Panc1 (cell line): ENCODE measurements at regions not wholly inside any gene's neighbourhood (a gene's known extent, or its start where the extent isn't known, plus 50 kb on each side); places are given as distances from the start of the nearest gene placed in this dataset.
A peak's percentile ranks its signal among the peaks of the same experiment; 100 is the strongest.

ENCODE experiments used
- ATAC-seq: fragments of 200-7000 bp; cut with Tn5 transposase; 2 replicates; pipeline ENCODE4 v1.9.1; 2020; ENCODE audit warnings: mild to moderate bottlenecking, moderate library complexity
- BruUV-seq: library from RNA; stranded (reverse); fragments of 400-500 nt; replicated peaks from 2 replicates; lab custom pipeline; 2021; lab: Mats Ljungman, UMichigan
- CTCF ChIA-PET: fragments of 300-600 bp; sonication (Branson Sonifier 250); formaldehyde crosslinking; loops from one replicate; lab custom pipeline; 2022; ENCODE audit warnings: antibody characterized with exemption; lab: Charles Lee
- POLR2A ChIA-PET: fragments of 300-600 bp; sonication (Branson Sonifier 250); formaldehyde crosslinking; loops from one replicate; lab custom pipeline; 2022; ENCODE audit warnings: antibody characterized with exemption; lab: Charles Lee
- DNase-seq: peaks from one replicate; pipeline ENCODE4 v3.0.0-alpha.2; 2010; ENCODE audit warnings: low read depth, low spot score
- H3K27ac ChIP-seq: 2 replicates; pipeline ENCODE4 v1.5.1; 2011; ENCODE audit warnings: mild to moderate bottlenecking, low read length, inconsistent platforms
- H3K27me3 ChIP-seq: fragments of 200-500 bp; sonication (Bioruptor generic); 2 replicates; pipeline ENCODE4 v1.6.0; 2014; ENCODE audit warnings: low read length, inconsistent platforms; ENCODE audit not compliant: control insufficient read depth, insufficient read depth
- H3K36me3 ChIP-seq: fragments of 200-500 bp; sonication (Bioruptor generic); 2 replicates; pipeline ENCODE4 v1.5.1; 2014; ENCODE audit warnings: inconsistent platforms, mild to moderate bottlenecking, low read length, moderate library complexity; ENCODE audit not compliant: control insufficient read depth, insufficient read depth
- H3K4me1 ChIP-seq: 2 replicates; pipeline ENCODE4 v1.5.1; 2011; ENCODE audit warnings: inconsistent platforms, mild to moderate bottlenecking, low read length, moderate library complexity; ENCODE audit not compliant: control insufficient read depth, insufficient read depth
- H3K4me3 ChIP-seq, 2 experiments: 2 replicates each; pipeline ENCODE4 v1.5.1; 2011 to 2012; ENCODE audit warnings: low read depth in 2 of 2, low read length in 2 of 2, mild to moderate bottlenecking in 2 of 2, inconsistent platforms in 1 of 2, moderate library complexity in 1 of 2
- H3K9me3 ChIP-seq: fragments of 200-500 bp; sonication (Bioruptor generic); 2 replicates; pipeline ENCODE4 v1.5.1; 2014; ENCODE audit warnings: low read depth, mild to moderate bottlenecking, inconsistent platforms, low read length, moderate library complexity; ENCODE audit not compliant: control insufficient read depth, insufficient read depth
- POLR2AphosphoS5 ChIP-seq: IDR thresholded peaks from 2 replicates; pipeline ENCODE4 v1.6.1; 2012; ENCODE audit warnings: mild to moderate bottlenecking, low read depth, low read length, moderate library complexity
- SIN3A ChIP-seq: IDR thresholded peaks from 2 replicates; pipeline ENCODE4 v1.6.1; 2012; ENCODE audit warnings: low read depth, mild to moderate bottlenecking, low read length, moderate library complexity, borderline replicate concordance; ENCODE audit not compliant: insufficient read depth
- TCF7L2 ChIP-seq: IDR thresholded peaks from 2 replicates; pipeline ENCODE4 v1.6.1; 2011; ENCODE audit warnings: mild to moderate bottlenecking, low read depth, low read length, inconsistent platforms
- in situ Hi-C: cut with HindIII; loops from 2 replicates; pipeline ENCODE4 v1.10.0; 2016; ENCODE audit warnings: low sequenced_read_pairs, low pct_unique_long_range_greater_than_20kb
- intact Hi-C: fragments of 100-400 bp; cut with micrococcal nuclease; formaldehyde crosslinking; loops from one replicate; pipeline ENCODE4 v1.10.0; 2022; ENCODE audit not compliant: unreplicated experiment
- TF ChIP-seq, protein P1 (sequence below), 2 experiments: IDR thresholded peaks; 2 replicates each; pipeline ENCODE4 v1.6.1; 2011 to 2012; ENCODE audit warnings: low read depth in 2 of 2, control low read depth in 1 of 2, low read length in 1 of 2, mild to moderate bottlenecking in 1 of 2, moderate library complexity in 1 of 2; ENCODE audit not compliant: insufficient read depth in 1 of 2
- TF ChIP-seq, protein P2 (sequence below): fragments of 450-650 bp; IDR thresholded peaks from 2 replicates; pipeline ENCODE4 v1.5.1; 2017; ENCODE audit warnings: mild to moderate bottlenecking

DNA sequence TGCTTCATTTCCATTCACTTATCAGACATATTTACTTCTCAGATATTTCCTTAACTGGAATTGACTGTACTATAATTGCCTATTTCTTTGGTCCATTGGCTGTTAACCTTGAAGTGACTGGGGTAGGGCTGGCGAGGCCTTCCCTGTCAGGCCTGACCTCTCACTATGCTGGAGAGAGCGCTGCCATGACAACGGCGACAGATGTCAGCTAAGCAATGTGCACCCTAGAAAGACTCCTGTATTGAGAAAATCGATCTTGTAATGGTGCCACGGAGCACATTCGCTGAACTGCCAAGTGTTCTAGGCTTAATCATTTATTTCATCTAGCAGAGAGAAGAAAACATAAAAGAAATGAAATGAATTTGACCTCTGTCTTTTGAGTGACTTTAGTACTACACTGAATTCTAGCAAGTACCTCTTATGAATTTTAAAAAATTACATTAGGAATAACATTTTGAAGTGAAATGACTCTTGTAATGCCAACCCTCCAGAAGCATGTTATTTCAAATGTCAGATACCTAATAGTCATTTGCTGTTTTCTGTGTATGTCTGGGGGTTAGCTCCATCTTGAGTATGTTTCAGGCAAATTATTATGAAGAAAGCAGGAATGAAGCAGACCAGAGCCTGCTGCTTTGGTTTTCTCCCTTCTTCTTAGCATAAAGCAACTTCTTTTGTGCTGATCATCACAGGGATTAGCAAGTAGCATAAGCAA is 148.0 kb downstream of the SNX10 start:
- H3K4me3 ChIP-seq: no peak overlapping the region
- intact Hi-C loops (no loop called here), in situ Hi-C loops (no loop called here)
- TF ChIP-seq POLR2AphosphoS5 (no peak), SIN3A (no peak), TCF7L2 (no peak)
- TF ChIP-seq, protein P1, sequence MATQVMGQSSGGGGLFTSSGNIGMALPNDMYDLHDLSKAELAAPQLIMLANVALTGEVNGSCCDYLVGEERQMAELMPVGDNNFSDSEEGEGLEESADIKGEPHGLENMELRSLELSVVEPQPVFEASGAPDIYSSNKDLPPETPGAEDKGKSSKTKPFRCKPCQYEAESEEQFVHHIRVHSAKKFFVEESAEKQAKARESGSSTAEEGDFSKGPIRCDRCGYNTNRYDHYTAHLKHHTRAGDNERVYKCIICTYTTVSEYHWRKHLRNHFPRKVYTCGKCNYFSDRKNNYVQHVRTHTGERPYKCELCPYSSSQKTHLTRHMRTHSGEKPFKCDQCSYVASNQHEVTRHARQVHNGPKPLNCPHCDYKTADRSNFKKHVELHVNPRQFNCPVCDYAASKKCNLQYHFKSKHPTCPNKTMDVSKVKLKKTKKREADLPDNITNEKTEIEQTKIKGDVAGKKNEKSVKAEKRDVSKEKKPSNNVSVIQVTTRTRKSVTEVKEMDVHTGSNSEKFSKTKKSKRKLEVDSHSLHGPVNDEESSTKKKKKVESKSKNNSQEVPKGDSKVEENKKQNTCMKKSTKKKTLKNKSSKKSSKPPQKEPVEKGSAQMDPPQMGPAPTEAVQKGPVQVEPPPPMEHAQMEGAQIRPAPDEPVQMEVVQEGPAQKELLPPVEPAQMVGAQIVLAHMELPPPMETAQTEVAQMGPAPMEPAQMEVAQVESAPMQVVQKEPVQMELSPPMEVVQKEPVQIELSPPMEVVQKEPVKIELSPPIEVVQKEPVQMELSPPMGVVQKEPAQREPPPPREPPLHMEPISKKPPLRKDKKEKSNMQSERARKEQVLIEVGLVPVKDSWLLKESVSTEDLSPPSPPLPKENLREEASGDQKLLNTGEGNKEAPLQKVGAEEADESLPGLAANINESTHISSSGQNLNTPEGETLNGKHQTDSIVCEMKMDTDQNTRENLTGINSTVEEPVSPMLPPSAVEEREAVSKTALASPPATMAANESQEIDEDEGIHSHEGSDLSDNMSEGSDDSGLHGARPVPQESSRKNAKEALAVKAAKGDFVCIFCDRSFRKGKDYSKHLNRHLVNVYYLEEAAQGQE (IDR thresholded peaks at IDR 0.05; ENCODE audit: insufficient read depth in 1 of 2, low read depth in 2 of 2, low read length in 1 of 2): no peak
- TF ChIP-seq, protein P2, sequence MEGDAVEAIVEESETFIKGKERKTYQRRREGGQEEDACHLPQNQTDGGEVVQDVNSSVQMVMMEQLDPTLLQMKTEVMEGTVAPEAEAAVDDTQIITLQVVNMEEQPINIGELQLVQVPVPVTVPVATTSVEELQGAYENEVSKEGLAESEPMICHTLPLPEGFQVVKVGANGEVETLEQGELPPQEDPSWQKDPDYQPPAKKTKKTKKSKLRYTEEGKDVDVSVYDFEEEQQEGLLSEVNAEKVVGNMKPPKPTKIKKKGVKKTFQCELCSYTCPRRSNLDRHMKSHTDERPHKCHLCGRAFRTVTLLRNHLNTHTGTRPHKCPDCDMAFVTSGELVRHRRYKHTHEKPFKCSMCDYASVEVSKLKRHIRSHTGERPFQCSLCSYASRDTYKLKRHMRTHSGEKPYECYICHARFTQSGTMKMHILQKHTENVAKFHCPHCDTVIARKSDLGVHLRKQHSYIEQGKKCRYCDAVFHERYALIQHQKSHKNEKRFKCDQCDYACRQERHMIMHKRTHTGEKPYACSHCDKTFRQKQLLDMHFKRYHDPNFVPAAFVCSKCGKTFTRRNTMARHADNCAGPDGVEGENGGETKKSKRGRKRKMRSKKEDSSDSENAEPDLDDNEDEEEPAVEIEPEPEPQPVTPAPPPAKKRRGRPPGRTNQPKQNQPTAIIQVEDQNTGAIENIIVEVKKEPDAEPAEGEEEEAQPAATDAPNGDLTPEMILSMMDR: no peak
- H3K9me3 ChIP-seq: no peaks in the 10 kb centered on the region
- ChIA-PET POLR2A (no interaction called here), CTCF (no interaction called here)
- 0 out of 2 replicates have a peak, but pooled peaks cover 3% of the 10 kb centered on the region for H3K27me3 ChIP-seq
- DNase-seq (no peak), ATAC-seq (no peak)
- H3K36me3 ChIP-seq: no peaks in the 10 kb centered on the region
- no peaks in the 10 kb centered on the region for H3K4me1 ChIP-seq
- no peak overlapping the region for H3K27ac ChIP-seq
- no TSS peak for BruUV-seq

DNA sequence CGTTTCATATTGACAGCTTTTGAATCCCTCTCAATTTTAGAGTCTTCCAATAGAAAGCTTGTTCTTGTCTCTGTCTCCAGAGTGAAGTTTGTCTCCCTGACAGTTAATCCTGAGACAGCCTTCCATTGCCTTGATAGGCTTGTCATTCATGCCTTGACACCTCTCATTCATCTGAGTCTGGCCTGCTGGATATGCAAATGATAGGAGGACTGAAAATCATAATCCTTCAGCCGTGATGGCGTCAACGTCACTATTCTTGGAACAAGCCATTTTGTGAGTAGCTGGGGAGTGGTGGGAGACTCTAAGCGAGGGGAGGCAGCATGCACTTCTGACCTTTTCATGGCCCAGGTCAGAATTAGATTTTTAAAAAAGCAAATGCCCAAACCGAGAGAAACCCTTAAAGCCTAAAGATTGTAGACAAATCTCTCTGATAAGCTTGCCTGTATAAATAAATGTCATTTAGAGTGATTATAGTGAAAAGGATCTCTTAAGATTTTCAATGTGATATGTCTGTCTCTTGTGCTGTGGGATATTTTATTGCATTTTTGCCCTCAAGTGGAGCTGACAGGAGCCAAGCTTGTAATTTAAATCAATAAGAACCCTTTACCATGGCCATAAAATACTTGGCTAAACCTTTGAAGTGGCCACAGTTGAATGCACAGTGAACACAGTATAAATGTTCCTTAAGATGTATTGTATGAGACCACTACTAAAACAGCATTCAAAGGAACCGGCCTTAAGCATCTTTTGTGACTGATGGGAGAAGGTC is 148.8 kb downstream of the SNX10 start:
- no peak for ATAC-seq
- BruUV-seq: no TSS peak

More for the DNA sequence above, 148.8 kb downstream of the SNX10 start:
- Histone ChIP-seq H3K9me3 (no peaks in the 10 kb centered on the region), H3K27ac (no peak overlapping the region), H3K27me3 (0 out of 2 replicates have a peak, but pooled peaks cover 2% of the 10 kb centered on the region), H3K36me3 (no peaks in the 10 kb centered on the region), H3K4me1 (no peaks in the 10 kb centered on the region), H3K4me3 (no peak overlapping the region)
- TF ChIP-seq, protein P1 (IDR thresholded peaks at IDR 0.05; ENCODE audit: insufficient read depth in 1 of 2, low read depth in 2 of 2, low read length in 1 of 2): no peak
- peak; percentile 83 for TF ChIP-seq TCF7L2
- ChIA-PET POLR2A (no interaction called here), CTCF (no interaction called here)
- intact Hi-C loops: no loop called here
- in situ Hi-C loops: no loop called here
- no peak for DNase-seq
